NB4 (cell line): ENCODE measurements at regions not wholly inside any gene's neighbourhood (a gene's known extent, or its start where the extent isn't known, plus 50 kb on each side); places are given as distances from the start of the nearest gene placed in this dataset.
A peak's percentile ranks its signal among the peaks of the same experiment; 100 is the strongest.
"Not testable (repeated sequence)": the region's sequence is repeated elsewhere in the genome, so short reads cannot be mapped to it uniquely, and the experiment has no call there.

Experiments
- DNase-seq: peaks from one replicate; pipeline ENCODE4 v3.0.0; 2010; ENCODE audit warnings: low read depth
- H3K4me3 ChIP-seq: one replicate; pipeline ENCODE4 v1.5.1; 2011; ENCODE audit warnings: mild to moderate bottlenecking, low read depth, low read length, moderate library complexity
- MYC ChIP-seq: IDR thresholded peaks from 2 replicates; pipeline ENCODE4 v1.6.1; 2011; ENCODE audit warnings: low read depth, low read length
- POLR2A ChIP-seq: IDR thresholded peaks from 2 replicates; pipeline ENCODE4 v1.6.1; 2011; ENCODE audit warnings: mild to moderate bottlenecking; ENCODE audit not compliant: insufficient read length; ENCODE audit errors: extremely low read depth
- TF ChIP-seq, protein P1 (sequence below): IDR thresholded peaks from one replicate; pipeline ENCODE4 v1.5.1; 2012; ENCODE audit warnings: low read depth, low read length
- TF ChIP-seq, protein P2 (sequence below): IDR thresholded peaks from 2 replicates; pipeline ENCODE4 v1.6.1; 2011; ENCODE audit warnings: low read depth, low read length

GRCh38 chr2:142291969-142292368 lies 161.2 kb upstream of the LRP1B start:
- no peak for DNase-seq
- no peak for TF ChIP-seq POLR2A
- TF ChIP-seq, protein P1, sequence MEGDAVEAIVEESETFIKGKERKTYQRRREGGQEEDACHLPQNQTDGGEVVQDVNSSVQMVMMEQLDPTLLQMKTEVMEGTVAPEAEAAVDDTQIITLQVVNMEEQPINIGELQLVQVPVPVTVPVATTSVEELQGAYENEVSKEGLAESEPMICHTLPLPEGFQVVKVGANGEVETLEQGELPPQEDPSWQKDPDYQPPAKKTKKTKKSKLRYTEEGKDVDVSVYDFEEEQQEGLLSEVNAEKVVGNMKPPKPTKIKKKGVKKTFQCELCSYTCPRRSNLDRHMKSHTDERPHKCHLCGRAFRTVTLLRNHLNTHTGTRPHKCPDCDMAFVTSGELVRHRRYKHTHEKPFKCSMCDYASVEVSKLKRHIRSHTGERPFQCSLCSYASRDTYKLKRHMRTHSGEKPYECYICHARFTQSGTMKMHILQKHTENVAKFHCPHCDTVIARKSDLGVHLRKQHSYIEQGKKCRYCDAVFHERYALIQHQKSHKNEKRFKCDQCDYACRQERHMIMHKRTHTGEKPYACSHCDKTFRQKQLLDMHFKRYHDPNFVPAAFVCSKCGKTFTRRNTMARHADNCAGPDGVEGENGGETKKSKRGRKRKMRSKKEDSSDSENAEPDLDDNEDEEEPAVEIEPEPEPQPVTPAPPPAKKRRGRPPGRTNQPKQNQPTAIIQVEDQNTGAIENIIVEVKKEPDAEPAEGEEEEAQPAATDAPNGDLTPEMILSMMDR: no peak
- no peak for TF ChIP-seq MYC
- TF ChIP-seq, protein P2, sequence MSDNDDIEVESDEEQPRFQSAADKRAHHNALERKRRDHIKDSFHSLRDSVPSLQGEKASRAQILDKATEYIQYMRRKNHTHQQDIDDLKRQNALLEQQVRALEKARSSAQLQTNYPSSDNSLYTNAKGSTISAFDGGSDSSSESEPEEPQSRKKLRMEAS: no peak

DNA sequence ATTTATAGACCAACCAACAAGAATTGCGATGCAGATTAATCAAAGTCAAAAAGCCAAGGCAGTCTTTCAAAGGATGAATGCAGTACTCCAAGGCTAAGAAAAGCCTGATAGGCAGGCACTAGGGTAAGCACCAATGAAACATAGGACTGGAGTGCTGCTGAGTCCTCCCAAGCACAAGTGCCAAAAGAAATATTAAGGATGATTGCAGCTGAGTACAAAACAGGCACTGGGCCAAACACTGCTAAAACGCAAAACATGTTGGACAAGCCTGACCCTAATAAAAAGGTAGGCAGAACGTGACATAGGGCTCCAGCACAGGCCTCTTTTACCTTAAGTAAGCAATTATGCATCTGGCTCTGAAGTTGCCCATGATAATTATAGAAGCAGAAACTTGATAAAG lies 160.1 kb upstream of the LRP1B start:
- H3K4me3 ChIP-seq: no peak overlapping the region
- TF ChIP-seq MYC: no peak
- TF ChIP-seq POLR2A: no peak
- TF ChIP-seq, protein P2: no peak
- TF ChIP-seq, protein P1: no peak
- no peak for DNase-seq

More at GRCh38 chr2:142291969-142292368, 161.2 kb upstream of the LRP1B start:
- H3K4me3 ChIP-seq: no peak overlapping the region

- TF ChIP-seq, protein P2: no peak
- TF ChIP-seq, protein P1: peak; percentile 53
- no peak for TF ChIP-seq POLR2A
- no peak for TF ChIP-seq MYC
- H3K4me3 ChIP-seq: no peak overlapping the region
- DNase-seq: peak; percentile 42
These were observed 155.8 kb upstream of the LRP1B start for GRCh38 chr2:142286618-142287017.

GRCh38 chr2:142285480-142285879 lies 154.7 kb upstream of the LRP1B start:
- no peak overlapping the region for H3K4me3 ChIP-seq
- TF ChIP-seq POLR2A: no peak
- TF ChIP-seq, protein P2: no peak
- TF ChIP-seq MYC: no peak
- TF ChIP-seq, protein P1: no peak
- no peak for DNase-seq

DNA sequence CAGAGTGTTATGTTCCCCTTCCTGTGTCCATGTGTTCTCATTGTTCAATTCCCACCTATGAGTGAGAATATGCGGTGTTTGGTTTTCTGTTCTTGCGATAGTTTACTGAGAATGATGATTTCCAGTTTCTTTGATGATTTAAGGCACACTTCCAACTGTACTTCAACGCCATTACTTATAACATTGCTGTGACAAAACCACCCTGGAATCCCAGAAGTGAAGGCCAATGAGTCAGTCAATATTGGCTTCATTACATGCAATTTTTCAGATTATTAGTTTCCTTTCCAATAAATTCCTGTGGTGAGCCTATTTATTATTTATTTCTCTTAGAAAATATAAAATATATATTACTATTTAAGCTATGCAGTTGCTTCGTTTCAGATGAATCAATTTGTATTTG lies 153.5 kb upstream of the LRP1B start:
- H3K4me3 ChIP-seq, DNase-seq: not testable (repeated sequence)

DNA sequence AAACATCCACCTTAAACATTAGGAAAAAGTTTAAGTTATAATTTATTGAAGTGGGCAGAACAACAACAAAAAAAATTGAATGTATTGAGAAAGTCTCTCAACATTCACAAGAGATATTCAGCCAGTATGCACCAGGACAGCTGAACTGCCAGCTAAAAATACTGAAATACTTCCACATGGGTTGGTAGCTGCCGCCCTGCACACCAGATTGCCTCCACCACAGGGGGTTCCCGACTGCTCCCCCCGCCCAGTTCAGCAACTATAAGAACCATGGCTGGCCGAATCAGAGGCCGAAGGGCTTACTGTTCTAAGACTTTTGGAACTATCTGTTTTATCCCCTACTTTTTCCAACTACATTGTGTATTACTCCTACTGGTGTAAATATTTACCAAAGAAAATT lies 150.0 kb upstream of the LRP1B start:
- no peak overlapping the region for H3K4me3 ChIP-seq
- TF ChIP-seq, protein P1: no peak
- TF ChIP-seq MYC (no peak), POLR2A (no peak)
- TF ChIP-seq, protein P2: no peak
- no peak for DNase-seq
